Activated T-cell treated with anti-CD3 and anti-CD28 coated beads, Interleukin-2, amount 50 U/mL, for 24 hours (primary cell): ENCODE measurements at regions not wholly inside any gene's neighbourhood (a gene's known extent, or its start where the extent isn't known, plus 50 kb on each side); places are given as distances from the start of the nearest gene placed in this dataset.

Experiments
- DNase-seq: peaks from one replicate; pipeline ENCODE4 v3.0.0-alpha.2; 2020
- H3K27ac Mint-ChIP-seq: 2 replicates; pipeline ENCODE4 v1.8.0; 2020; ENCODE audit warnings: mild to moderate bottlenecking, mixed read lengths
- H3K27me3 Mint-ChIP-seq: 2 replicates; pipeline ENCODE4 v1.8.0; 2020; ENCODE audit warnings: mixed read lengths
- H3K36me3 Mint-ChIP-seq: 2 replicates; pipeline ENCODE4 v1.8.0; 2020; ENCODE audit warnings: low read depth, mixed read lengths
- H3K4me1 Mint-ChIP-seq: 2 replicates; pipeline ENCODE4 v1.8.0; 2020; ENCODE audit warnings: low read depth, mixed read lengths
- H3K4me3 Mint-ChIP-seq: 2 replicates; pipeline ENCODE4 v1.8.0; 2020; ENCODE audit warnings: mild to moderate bottlenecking, moderate library complexity, mixed read lengths
- H3K9me3 Mint-ChIP-seq: 2 replicates; pipeline ENCODE4 v1.8.0; 2020; ENCODE audit warnings: mixed read lengths

GRCh38 chr1:209072481-209072880 lies 511.0 kb upstream of the CAMK1G start:
- no peaks in the 10 kb centered on the region for H3K27me3 Mint-ChIP-seq
- H3K4me1 Mint-ChIP-seq = no peaks in the 10 kb centered on the region
- no peak overlapping the region for H3K27ac Mint-ChIP-seq
- H3K9me3 Mint-ChIP-seq = no peaks in the 10 kb centered on the region
- no peak for DNase-seq
- no peak overlapping the region for H3K4me3 Mint-ChIP-seq
- H3K36me3 Mint-ChIP-seq = no peaks in the 10 kb centered on the region

GRCh38 chr1:209073879-209074278 lies 509.6 kb upstream of the CAMK1G start:
- Mint-ChIP-seq H3K9me3 (no peaks in the 10 kb centered on the region), H3K4me3 (no peak overlapping the region), H3K27me3 (no peaks in the 10 kb centered on the region), H3K4me1 (no peaks in the 10 kb centered on the region), H3K27ac (no peak overlapping the region), H3K36me3 (no peaks in the 10 kb centered on the region)
- DNase-seq = no peak

- no peaks in the 10 kb centered on the region for H3K36me3 Mint-ChIP-seq
- H3K4me1 Mint-ChIP-seq = no peaks in the 10 kb centered on the region
- H3K27ac Mint-ChIP-seq = no peak overlapping the region
- H3K4me3 Mint-ChIP-seq = no peak overlapping the region
- no peaks in the 10 kb centered on the region for H3K9me3 Mint-ChIP-seq
- no peaks in the 10 kb centered on the region for H3K27me3 Mint-ChIP-seq
- no peak for DNase-seq
These were observed 508.8 kb upstream of the CAMK1G start for GRCh38 chr1:209074575-209075250.

- Mint-ChIP-seq H3K36me3 (no peaks in the 10 kb centered on the region), H3K4me1 (no peaks in the 10 kb centered on the region), H3K9me3 (no peaks in the 10 kb centered on the region), H3K27me3 (no peaks in the 10 kb centered on the region), H3K27ac (no peak overlapping the region), H3K4me3 (no peak overlapping the region)
- DNase-seq = no peak
These were observed 506.8 kb upstream of the CAMK1G start for GRCh38 chr1:209076688-209077087.

- H3K36me3 Mint-ChIP-seq = no peaks in the 10 kb centered on the region
- no peaks in the 10 kb centered on the region for H3K4me1 Mint-ChIP-seq
- no peak overlapping the region for H3K27ac Mint-ChIP-seq
- H3K4me3 Mint-ChIP-seq = no peak overlapping the region
- no peaks in the 10 kb centered on the region for H3K9me3 Mint-ChIP-seq
- no peak for DNase-seq
- no peaks in the 10 kb centered on the region for H3K27me3 Mint-ChIP-seq
These were observed 503.2 kb upstream of the CAMK1G start for GRCh38 chr1:209080170-209080781.

GRCh38 chr1:209086486-209087192 lies 496.9 kb upstream of the CAMK1G start:
- Mint-ChIP-seq H3K9me3 (no peaks in the 10 kb centered on the region), H3K4me3 (no peak overlapping the region), H3K4me1 (no peaks in the 10 kb centered on the region), H3K36me3 (no peaks in the 10 kb centered on the region), H3K27ac (no peak overlapping the region), H3K27me3 (no peaks in the 10 kb centered on the region)
- no peak for DNase-seq

- H3K27ac Mint-ChIP-seq = no peak overlapping the region
- H3K9me3 Mint-ChIP-seq = no peaks in the 10 kb centered on the region
- H3K36me3 Mint-ChIP-seq = no peaks in the 10 kb centered on the region
- no peak overlapping the region for H3K4me3 Mint-ChIP-seq
- H3K27me3 Mint-ChIP-seq = no peaks in the 10 kb centered on the region
- no peak for DNase-seq
- H3K4me1 Mint-ChIP-seq = no peaks in the 10 kb centered on the region
These were observed 489.1 kb upstream of the CAMK1G start for GRCh38 chr1:209094384-209094783.

GRCh38 chr1:209095627-209096595 lies 487.6 kb upstream of the CAMK1G start:
- Mint-ChIP-seq H3K27me3 (no peaks in the 10 kb centered on the region), H3K4me1 (no peaks in the 10 kb centered on the region), H3K27ac (no peak overlapping the region), H3K9me3 (no peaks in the 10 kb centered on the region), H3K4me3 (no peak overlapping the region), H3K36me3 (no peaks in the 10 kb centered on the region)
- no peak for DNase-seq

GRCh38 chr1:209100460-209100859 lies 483.1 kb upstream of the CAMK1G start:
- Mint-ChIP-seq H3K36me3 (no peaks in the 10 kb centered on the region), H3K4me1 (no peaks in the 10 kb centered on the region), H3K27ac (no peak overlapping the region), H3K4me3 (no peak overlapping the region), H3K27me3 (no peaks in the 10 kb centered on the region), H3K9me3 (no peaks in the 10 kb centered on the region)
- DNase-seq = no peak

GRCh38 chr1:209101106-209101505 lies 482.4 kb upstream of the CAMK1G start:
- Mint-ChIP-seq H3K4me3 (no peak overlapping the region), H3K9me3 (no peaks in the 10 kb centered on the region), H3K4me1 (no peaks in the 10 kb centered on the region), H3K27ac (no peak overlapping the region), H3K27me3 (no peaks in the 10 kb centered on the region), H3K36me3 (no peaks in the 10 kb centered on the region)
- DNase-seq = no peak

GRCh38 chr1:209102120-209102519 lies 481.4 kb upstream of the CAMK1G start:
- Mint-ChIP-seq H3K27me3 (no peaks in the 10 kb centered on the region), H3K9me3 (no peaks in the 10 kb centered on the region), H3K4me3 (no peak overlapping the region), H3K36me3 (no peaks in the 10 kb centered on the region), H3K4me1 (no peaks in the 10 kb centered on the region), H3K27ac (no peak overlapping the region)
- DNase-seq = no peak

GRCh38 chr1:209102531-209102930 lies 481.0 kb upstream of the CAMK1G start:
- Mint-ChIP-seq H3K27ac (no peak overlapping the region), H3K9me3 (no peaks in the 10 kb centered on the region), H3K4me3 (no peak overlapping the region), H3K27me3 (no peaks in the 10 kb centered on the region), H3K36me3 (no peaks in the 10 kb centered on the region), H3K4me1 (no peaks in the 10 kb centered on the region)
- DNase-seq = no peak

- DNase-seq = no peak
- H3K36me3 Mint-ChIP-seq = no peaks in the 10 kb centered on the region
- H3K4me1 Mint-ChIP-seq = no peaks in the 10 kb centered on the region
- no peaks in the 10 kb centered on the region for H3K27me3 Mint-ChIP-seq
- H3K4me3 Mint-ChIP-seq = no peak overlapping the region
- no peaks in the 10 kb centered on the region for H3K9me3 Mint-ChIP-seq
- no peak overlapping the region for H3K27ac Mint-ChIP-seq
These were observed 480.4 kb upstream of the CAMK1G start for GRCh38 chr1:209103092-209103491.

- Mint-ChIP-seq H3K4me3 (no peak overlapping the region), H3K36me3 (no peaks in the 10 kb centered on the region), H3K4me1 (no peaks in the 10 kb centered on the region), H3K9me3 (no peaks in the 10 kb centered on the region), H3K27ac (no peak overlapping the region), H3K27me3 (peaks cover 3% of the 10 kb centered on the region)
- DNase-seq = no peak
These were observed 478.9 kb upstream of the CAMK1G start for GRCh38 chr1:209104646-209105045.
